ENCODE measurements at regions not wholly inside any gene's neighbourhood (a gene's known extent, or its start where the extent isn't known, plus 50 kb on each side); places are given as distances from the start of the nearest gene placed in this dataset.
A peak's percentile ranks its signal among the peaks of the same experiment; 100 is the strongest.

GRCh38 chr2:145076085-145076484 is 556.2 kb upstream of the ZEB2 start:
- Histone ChIP-seq H3K9me3 (ENCODE audit: control insufficient read depth in 5 of 5, low read length in 5 of 5) (no peaks in the 10 kb centered on the region), H3K9ac (ENCODE audit: low read length in 5 of 5) (no peak overlapping the region), H3K27ac (ENCODE audit: low read depth, low read length) (no peak overlapping the region), H3K36me3 (ENCODE audit: control insufficient read depth in 5 of 5, insufficient read depth in 5 of 5, low read length in 5 of 5) (no peaks in the 10 kb centered on the region), H3K4me3 (ENCODE audit: low read depth in 1 of 5, low read length in 5 of 5) (no peak overlapping the region), H3K27me3 (ENCODE audit: control insufficient read depth in 5 of 5, insufficient read depth in 4 of 5, low read length in 5 of 5) (no peaks in the 10 kb centered on the region), H3K4me1 (ENCODE audit: control insufficient read depth in 5 of 5, insufficient read depth in 5 of 5, low read length in 5 of 5) (peaks cover 0 to 14% (median 7%) of the 10 kb centered on the region in 5 donors)

GRCh38 chr2:145075454-145076062 is 555.6 kb upstream of the ZEB2 start:
- Histone ChIP-seq H3K36me3 (ENCODE audit: control insufficient read depth in 5 of 5, insufficient read depth in 5 of 5, low read length in 5 of 5) (no peaks in the 10 kb centered on the region), H3K9me3 (ENCODE audit: control insufficient read depth in 5 of 5, low read length in 5 of 5) (no peaks in the 10 kb centered on the region), H3K4me3 (ENCODE audit: low read depth in 1 of 5, low read length in 5 of 5) (no peak overlapping the region), H3K27ac (ENCODE audit: low read depth, low read length) (no peak overlapping the region), H3K4me1 (ENCODE audit: control insufficient read depth in 5 of 5, insufficient read depth in 5 of 5, low read length in 5 of 5) (peaks cover 0 to 14% (median 7%) of the 10 kb centered on the region in 5 donors), H3K9ac (ENCODE audit: low read length in 5 of 5) (no peak overlapping the region), H3K27me3 (ENCODE audit: control insufficient read depth in 5 of 5, insufficient read depth in 4 of 5, low read length in 5 of 5) (no peaks in the 10 kb centered on the region)

DNA sequence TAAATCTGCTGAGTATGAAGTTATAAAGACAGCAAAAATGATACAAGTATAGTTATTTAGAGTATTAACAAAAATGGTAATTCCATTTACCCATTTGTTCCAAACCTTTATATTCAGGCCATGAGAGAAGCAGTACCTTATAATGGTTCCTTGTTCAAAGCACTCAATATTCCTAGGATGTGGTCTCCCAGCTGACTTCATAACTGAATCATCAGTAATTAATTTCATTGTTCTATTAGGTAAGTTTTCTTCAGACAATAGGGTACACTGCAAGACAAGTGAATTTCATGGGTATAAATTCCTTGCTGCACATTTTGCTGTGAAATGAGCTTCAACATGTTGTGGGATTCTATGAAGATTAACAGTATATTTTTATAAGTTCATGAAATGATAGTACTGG is 550.8 kb upstream of the ZEB2 start:
- Histone ChIP-seq H3K27me3 (ENCODE audit: control insufficient read depth in 5 of 5, insufficient read depth in 4 of 5, low read length in 5 of 5) (peaks cover 0 to 5% (median 0%) of the 10 kb centered on the region in 5 donors), H3K9me3 (ENCODE audit: control insufficient read depth in 5 of 5, low read length in 5 of 5) (peaks cover 0 to 5% (median 0%) of the 10 kb centered on the region in 5 donors), H3K9ac (ENCODE audit: low read length in 5 of 5) (no peak overlapping the region), H3K36me3 (ENCODE audit: control insufficient read depth in 5 of 5, insufficient read depth in 5 of 5, low read length in 5 of 5) (no peaks in the 10 kb centered on the region), H3K27ac (ENCODE audit: low read depth, low read length) (no peak overlapping the region), H3K4me1 (ENCODE audit: control insufficient read depth in 5 of 5, insufficient read depth in 5 of 5, low read length in 5 of 5) (peaks cover 7 to 26% (median 16%) of the 10 kb centered on the region in 5 donors), H3K4me3 (ENCODE audit: low read depth in 1 of 5, low read length in 5 of 5) (no peak overlapping the region)

- H3K9me3 ChIP-seq (ENCODE audit: control insufficient read depth in 5 of 5, low read length in 5 of 5), result peaks cover 0 to 5% (median 0%) of the 10 kb centered on the region in 5 donors
- no peak overlapping the region for H3K4me3 ChIP-seq (ENCODE audit: low read depth in 1 of 5, low read length in 5 of 5)
- peaks cover 3 to 29% (median 20%) of the 10 kb centered on the region in 5 donors for H3K4me1 ChIP-seq (ENCODE audit: control insufficient read depth in 5 of 5, insufficient read depth in 5 of 5, low read length in 5 of 5)
- peaks cover 0 to 5% (median 0%) of the 10 kb centered on the region in 5 donors for H3K27me3 ChIP-seq (ENCODE audit: control insufficient read depth in 5 of 5, insufficient read depth in 4 of 5, low read length in 5 of 5)
- H3K27ac ChIP-seq (ENCODE audit: low read depth, low read length), result peak overlapping the region; percentile 98
- H3K36me3 ChIP-seq (ENCODE audit: control insufficient read depth in 5 of 5, insufficient read depth in 5 of 5, low read length in 5 of 5), result no peaks in the 10 kb centered on the region
- no peak overlapping the region for H3K9ac ChIP-seq (ENCODE audit: low read length in 5 of 5)
Measured at GRCh38 chr2:145068509-145068908, 548.6 kb upstream of the ZEB2 start.

- Histone ChIP-seq H3K27me3 (ENCODE audit: control insufficient read depth in 5 of 5, insufficient read depth in 4 of 5, low read length in 5 of 5) (peaks cover 0 to 5% (median 0%) of the 10 kb centered on the region in 5 donors), H3K27ac (ENCODE audit: low read depth, low read length) (peak overlapping the region; percentile 98), H3K9me3 (ENCODE audit: control insufficient read depth in 5 of 5, low read length in 5 of 5) (peaks cover 0 to 5% (median 0%) of the 10 kb centered on the region in 5 donors), H3K4me1 (ENCODE audit: control insufficient read depth in 5 of 5, insufficient read depth in 5 of 5, low read length in 5 of 5) (peaks cover 3 to 29% (median 20%) of the 10 kb centered on the region in 5 donors), H3K36me3 (ENCODE audit: control insufficient read depth in 5 of 5, insufficient read depth in 5 of 5, low read length in 5 of 5) (no peaks in the 10 kb centered on the region), H3K4me3 (ENCODE audit: low read depth in 1 of 5, low read length in 5 of 5) (no peak overlapping the region), H3K9ac (ENCODE audit: low read length in 5 of 5) (peak overlapping the region in 1 of 5 donors; percentile 29)
Measured at GRCh38 chr2:145067549-145068030, 547.7 kb upstream of the ZEB2 start.

DNA sequence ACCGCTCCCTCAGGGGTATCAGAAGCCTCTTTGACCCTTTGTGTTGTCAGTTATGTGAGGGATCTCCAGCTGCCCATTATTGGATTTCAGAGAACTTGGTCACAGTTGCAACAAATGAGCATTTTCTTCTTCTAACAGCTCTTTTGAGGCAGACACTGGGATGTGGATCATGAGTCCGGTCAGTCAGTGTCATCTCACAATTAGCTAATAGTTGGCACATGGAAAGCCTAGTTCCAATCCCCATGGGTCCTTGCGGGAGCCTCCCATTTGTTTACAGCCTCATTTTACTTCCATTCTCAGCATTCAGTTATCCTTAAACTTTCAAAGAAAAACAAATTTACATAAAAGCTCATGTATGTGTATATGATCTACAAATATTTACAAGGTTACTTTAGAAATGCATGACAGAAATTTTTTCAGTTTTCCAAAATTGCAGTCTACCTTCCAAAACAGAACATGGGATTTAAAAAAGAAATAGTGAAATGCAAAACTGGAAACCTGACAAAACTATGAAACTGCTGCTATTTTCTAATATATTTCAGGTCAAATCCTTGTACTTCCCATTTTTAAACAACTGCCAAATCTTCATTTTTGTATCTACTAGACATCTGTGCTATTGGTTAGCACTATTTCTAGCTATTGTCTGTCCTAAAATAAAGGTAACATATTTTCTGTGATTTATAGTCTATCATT is 547.1 kb upstream of the ZEB2 start:
- peaks cover 0 to 5% (median 0%) of the 10 kb centered on the region in 5 donors for H3K9me3 ChIP-seq (ENCODE audit: control insufficient read depth in 5 of 5, low read length in 5 of 5)
- H3K9ac ChIP-seq (ENCODE audit: low read length in 5 of 5), result peak overlapping the region in 4 of 5 donors; percentile 32 to 85 (median 64)
- H3K27me3 ChIP-seq (ENCODE audit: control insufficient read depth in 5 of 5, insufficient read depth in 4 of 5, low read length in 5 of 5), result peaks cover 0 to 5% (median 0%) of the 10 kb centered on the region in 5 donors
- H3K4me3 ChIP-seq (ENCODE audit: low read depth in 1 of 5, low read length in 5 of 5), result peak overlapping the region in 4 of 5 donors; percentile 11 to 42 (median 28)
- no peaks in the 10 kb centered on the region for H3K36me3 ChIP-seq (ENCODE audit: control insufficient read depth in 5 of 5, insufficient read depth in 5 of 5, low read length in 5 of 5)
- peaks cover 3 to 29% (median 20%) of the 10 kb centered on the region in 5 donors for H3K4me1 ChIP-seq (ENCODE audit: control insufficient read depth in 5 of 5, insufficient read depth in 5 of 5, low read length in 5 of 5)
- peak overlapping the region; percentile 98 for H3K27ac ChIP-seq (ENCODE audit: low read depth, low read length)

DNA sequence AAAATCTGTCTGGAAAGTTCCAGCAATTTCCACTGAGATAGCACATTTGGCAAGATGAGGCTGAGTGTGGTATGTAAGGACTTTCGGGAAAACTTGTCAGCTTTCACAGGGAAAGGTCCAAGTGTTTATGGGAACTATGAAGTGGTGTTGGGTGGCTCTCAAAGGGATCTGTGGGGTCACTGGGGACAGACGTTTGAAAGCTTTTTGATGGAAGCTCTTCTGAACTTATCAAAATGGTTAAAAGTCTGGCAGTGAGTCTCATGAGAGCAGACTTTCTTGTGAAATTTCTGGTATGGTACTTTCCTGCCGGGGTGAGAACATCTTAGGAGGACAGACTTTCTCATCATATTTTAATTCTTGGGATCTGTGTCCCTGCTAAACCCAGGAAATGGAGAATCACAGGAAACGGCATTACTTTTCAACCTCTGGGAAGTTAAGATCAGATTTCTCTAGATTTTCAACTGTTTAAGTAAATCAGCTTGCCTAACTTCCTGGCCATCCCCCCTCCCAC is 546.3 kb upstream of the ZEB2 start:
- H3K9me3 ChIP-seq (ENCODE audit: control insufficient read depth in 5 of 5, low read length in 5 of 5), result peaks cover 0 to 5% (median 0%) of the 10 kb centered on the region in 5 donors

GRCh38 chr2:145065342-145065741 is 545.4 kb upstream of the ZEB2 start:
- H3K36me3 ChIP-seq (ENCODE audit: control insufficient read depth in 5 of 5, insufficient read depth in 5 of 5, low read length in 5 of 5), result no peaks in the 10 kb centered on the region
- H3K4me3 ChIP-seq (ENCODE audit: low read depth in 1 of 5, low read length in 5 of 5), result no peak overlapping the region
- peaks cover 0 to 5% (median 0%) of the 10 kb centered on the region in 5 donors for H3K27me3 ChIP-seq (ENCODE audit: control insufficient read depth in 5 of 5, insufficient read depth in 4 of 5, low read length in 5 of 5)
- H3K9ac ChIP-seq (ENCODE audit: low read length in 5 of 5), result peak overlapping the region in 3 of 5 donors; percentile 22 to 85 (median 27)
- H3K4me1 ChIP-seq (ENCODE audit: control insufficient read depth in 5 of 5, insufficient read depth in 5 of 5, low read length in 5 of 5), result peaks cover 3 to 29% (median 20%) of the 10 kb centered on the region in 5 donors
- peaks cover 0 to 5% (median 0%) of the 10 kb centered on the region in 5 donors for H3K9me3 ChIP-seq (ENCODE audit: control insufficient read depth in 5 of 5, low read length in 5 of 5)
- peak overlapping the region; percentile 98 for H3K27ac ChIP-seq (ENCODE audit: low read depth, low read length)

More for the DNA sequence above, 546.3 kb upstream of the ZEB2 start:
- Histone ChIP-seq H3K27me3 (ENCODE audit: control insufficient read depth in 5 of 5, insufficient read depth in 4 of 5, low read length in 5 of 5) (peaks cover 0 to 5% (median 0%) of the 10 kb centered on the region in 5 donors), H3K4me1 (ENCODE audit: control insufficient read depth in 5 of 5, insufficient read depth in 5 of 5, low read length in 5 of 5) (peaks cover 3 to 29% (median 20%) of the 10 kb centered on the region in 5 donors), H3K9ac (ENCODE audit: low read length in 5 of 5) (peak overlapping the region in 4 of 5 donors; percentile 32 to 85 (median 64)), H3K4me3 (ENCODE audit: low read depth in 1 of 5, low read length in 5 of 5) (peak overlapping the region in 2 of 5 donors; percentile 20 to 42), H3K27ac (ENCODE audit: low read depth, low read length) (peak overlapping the region; percentile 98), H3K36me3 (ENCODE audit: control insufficient read depth in 5 of 5, insufficient read depth in 5 of 5, low read length in 5 of 5) (no peaks in the 10 kb centered on the region)

- H3K9me3 ChIP-seq (ENCODE audit: control insufficient read depth in 5 of 5, low read length in 5 of 5), result peaks cover 0 to 4% (median 0%) of the 10 kb centered on the region in 5 donors
- peak overlapping the region; percentile 98 for H3K27ac ChIP-seq (ENCODE audit: low read depth, low read length)
- H3K9ac ChIP-seq (ENCODE audit: low read length in 5 of 5), result no peak overlapping the region
- no peak overlapping the region for H3K4me3 ChIP-seq (ENCODE audit: low read depth in 1 of 5, low read length in 5 of 5)
- H3K36me3 ChIP-seq (ENCODE audit: control insufficient read depth in 5 of 5, insufficient read depth in 5 of 5, low read length in 5 of 5), result no peaks in the 10 kb centered on the region
- H3K27me3 ChIP-seq (ENCODE audit: control insufficient read depth in 5 of 5, insufficient read depth in 4 of 5, low read length in 5 of 5), result peaks cover 0 to 5% (median 0%) of the 10 kb centered on the region in 5 donors
- H3K4me1 ChIP-seq (ENCODE audit: control insufficient read depth in 5 of 5, insufficient read depth in 5 of 5, low read length in 5 of 5), result peaks cover 3 to 29% (median 20%) of the 10 kb centered on the region in 5 donors
Measured at GRCh38 chr2:145064511-145064910, 544.6 kb upstream of the ZEB2 start.
